CD4-positive, alpha-beta T cell treated with Interleukin-21 for 1 hour (primary cell): ENCODE measurements at regions not wholly inside any gene's neighbourhood (a gene's known extent, or its start where the extent isn't known, plus 50 kb on each side); places are given as distances from the start of the nearest gene placed in this dataset.

Source experiments
- DNase-seq: peaks from one replicate; pipeline ENCODE4 v3.0.0-alpha.2; 2020

GRCh38 chr14:51518280-51518679 lies 133.4 kb upstream of the FRMD6 start:
- no peak for DNase-seq

- no peak for DNase-seq
Measured at GRCh38 chr14:51518711-51519110, 133.0 kb upstream of the FRMD6 start.

GRCh38 chr14:51520087-51520486 lies 131.6 kb upstream of the FRMD6 start:
- no peak for DNase-seq

- DNase-seq = no peak
Measured at GRCh38 chr14:51521764-51522163, 129.9 kb upstream of the FRMD6 start.

- DNase-seq = no peak
Measured at GRCh38 chr14:51523243-51523642, 128.5 kb upstream of the FRMD6 start.

- DNase-seq = no peak
Measured at GRCh38 chr14:51525739-51526138, 126.0 kb upstream of the FRMD6 start.

GRCh38 chr14:51527073-51527472 lies 124.6 kb upstream of the FRMD6 start:
- no peak for DNase-seq

- no peak for DNase-seq
Measured at GRCh38 chr14:51529736-51530135, 122.0 kb upstream of the FRMD6 start.

- no peak for DNase-seq
Measured at GRCh38 chr14:51533160-51533559, 118.5 kb upstream of the FRMD6 start.

- no peak for DNase-seq
Measured at GRCh38 chr14:51533872-51534553, 117.7 kb upstream of the FRMD6 start.

GRCh38 chr14:51534610-51535011 lies 117.1 kb upstream of the FRMD6 start:
- no peak for DNase-seq

GRCh38 chr14:51535443-51536044 lies 116.2 kb upstream of the FRMD6 start:
- DNase-seq = no peak

- DNase-seq = no peak
Measured at GRCh38 chr14:51538973-51539372, 112.7 kb upstream of the FRMD6 start.

GRCh38 chr14:51539571-51540037 lies 112.1 kb upstream of the FRMD6 start:
- no peak for DNase-seq

GRCh38 chr14:51540364-51540763 lies 111.3 kb upstream of the FRMD6 start:
- DNase-seq = no peak

GRCh38 chr14:51544471-51544870 lies 107.2 kb upstream of the FRMD6 start:
- DNase-seq = no peak

GRCh38 chr14:51544901-51545300 lies 106.8 kb upstream of the FRMD6 start:
- DNase-seq = no peak

GRCh38 chr14:51545396-51545795 lies 106.3 kb upstream of the FRMD6 start:
- DNase-seq = no peak

GRCh38 chr14:51546099-51546498 lies 105.6 kb upstream of the FRMD6 start:
- DNase-seq = no peak

- DNase-seq = no peak
Measured at GRCh38 chr14:51546603-51547258, 105.0 kb upstream of the FRMD6 start.

GRCh38 chr14:51547260-51547659 lies 104.5 kb upstream of the FRMD6 start:
- DNase-seq = no peak

GRCh38 chr14:51547701-51548100 lies 104.0 kb upstream of the FRMD6 start:
- no peak for DNase-seq

- no peak for DNase-seq
Measured at GRCh38 chr14:51548187-51548586, 103.5 kb upstream of the FRMD6 start.

- no peak for DNase-seq
Measured at GRCh38 chr14:51550636-51551035, 101.1 kb upstream of the FRMD6 start.
